CMK (cell line): ENCODE measurements at regions not wholly inside any gene's neighbourhood (a gene's known extent, or its start where the extent isn't known, plus 50 kb on each side); places are given as distances from the start of the nearest gene placed in this dataset.
"Not testable (repeated sequence)": the region's sequence is repeated elsewhere in the genome, so short reads cannot be mapped to it uniquely, and the experiment has no call there.

Source experiments
- DNase-seq: peaks from one replicate; pipeline ENCODE4 v3.0.0-alpha.2; 2010; ENCODE audit warnings: low read depth

- no peak for DNase-seq
These were observed 235.2 kb downstream of the LNPK start for GRCh38 chr2:175766880-175767279.

- DNase-seq = no peak
These were observed 246.2 kb downstream of the LNPK start for GRCh38 chr2:175755656-175756386.

DNA sequence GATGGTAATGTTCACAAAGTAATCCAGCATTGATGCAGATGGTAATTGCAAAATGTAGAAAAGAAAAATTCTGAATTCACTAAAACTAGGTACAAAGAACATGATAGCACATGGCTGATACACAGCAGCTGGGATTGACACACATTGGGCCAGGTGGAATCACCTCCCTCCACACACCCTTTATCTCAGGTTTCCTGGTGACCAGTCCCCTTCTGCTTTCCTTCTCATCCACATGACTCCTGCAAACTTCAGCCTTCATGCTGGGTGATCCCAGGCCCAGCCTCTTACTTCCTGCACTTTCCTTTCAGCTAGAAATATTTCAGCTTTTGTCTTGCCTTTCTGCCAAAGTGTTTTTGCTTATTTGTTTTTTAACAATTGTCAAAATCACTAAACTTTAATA, 246.9 kb downstream of the LNPK start:
- DNase-seq = no peak

DNA sequence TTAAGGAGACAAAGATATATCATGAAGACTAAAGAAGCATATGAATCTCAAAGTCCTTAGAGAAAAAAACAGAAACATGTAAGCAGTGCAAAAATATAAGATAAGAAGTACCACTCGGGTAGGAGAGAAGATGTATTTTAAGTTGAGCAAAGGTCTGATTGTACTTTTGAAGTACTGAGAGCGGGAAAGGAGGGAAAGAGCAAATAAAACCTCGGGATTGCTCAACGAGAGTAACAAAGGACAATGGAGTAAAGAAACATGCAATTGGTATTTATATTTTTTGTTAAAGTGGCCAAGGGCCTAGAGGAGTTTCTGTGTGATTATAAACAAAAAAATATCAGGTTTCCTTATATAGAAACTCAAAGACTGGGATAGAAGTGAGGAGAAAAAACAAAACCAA, 251.9 kb downstream of the LNPK start:
- no peak for DNase-seq

DNA sequence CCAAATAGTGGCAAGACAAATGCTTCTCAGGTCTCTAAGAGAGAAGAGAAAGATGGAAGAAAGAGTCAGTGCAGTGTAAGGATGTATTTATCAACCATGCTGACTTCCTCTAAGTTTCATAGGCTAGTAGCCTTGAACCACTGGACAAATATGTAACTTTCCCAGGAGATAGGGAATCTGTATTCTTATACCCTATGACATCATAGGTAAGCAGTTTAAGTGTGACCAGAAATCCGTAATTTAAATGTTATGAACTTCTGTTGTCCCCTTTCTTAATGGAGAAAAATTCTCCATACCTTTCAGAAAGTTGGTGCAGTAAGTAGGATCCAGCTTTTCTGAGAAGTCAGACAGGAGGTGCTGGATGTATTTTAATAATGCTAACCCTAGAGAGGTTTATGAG, 256.2 kb downstream of the LNPK start:
- DNase-seq = no peak

DNA sequence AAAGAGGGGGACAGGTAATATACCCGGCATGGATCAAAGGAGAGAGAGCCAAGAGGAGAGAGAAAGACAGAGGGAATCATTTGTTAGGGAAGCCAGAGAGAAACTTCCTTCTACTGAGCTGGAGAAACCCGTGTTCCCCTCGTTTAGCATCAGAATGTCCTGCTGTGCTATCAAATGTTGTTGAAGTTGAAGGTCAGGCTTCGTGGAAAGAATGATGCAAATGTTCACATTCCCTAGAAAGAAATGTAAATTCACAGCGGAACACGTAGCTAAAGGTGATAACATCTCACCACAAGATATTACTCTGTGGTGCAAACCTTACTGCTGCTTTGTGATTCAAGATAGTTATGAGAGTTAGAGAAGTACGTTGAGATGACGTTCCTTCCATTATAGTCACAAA, 258.1 kb downstream of the LNPK start:
- peak; percentile 15 for DNase-seq

- no peak for DNase-seq
These were observed 259.1 kb downstream of the LNPK start for GRCh38 chr2:175743011-175743410.

DNA sequence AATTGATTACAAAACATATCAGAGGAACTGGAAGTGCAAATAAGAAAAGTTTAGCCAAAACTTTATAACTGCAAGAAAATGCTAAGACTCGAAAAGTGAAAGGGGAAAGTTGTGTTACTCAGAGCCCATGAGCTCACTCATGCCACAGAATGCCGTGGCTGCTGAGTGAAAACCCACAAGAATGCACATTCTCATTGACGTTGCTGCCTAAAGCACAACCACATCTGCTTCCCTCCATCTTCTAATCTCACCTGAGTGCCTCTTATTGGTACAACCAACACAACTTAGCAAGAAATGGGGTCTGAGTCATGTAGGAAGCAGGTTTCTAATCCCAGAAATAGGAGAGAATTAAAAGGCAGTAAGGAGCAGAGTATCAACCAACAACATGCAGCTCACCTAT, 259.7 kb downstream of the LNPK start:
- no peak for DNase-seq

- no peak for DNase-seq
These were observed 260.9 kb downstream of the LNPK start for GRCh38 chr2:175741164-175741563.

- DNase-seq = no peak
These were observed 264.2 kb downstream of the LNPK start for GRCh38 chr2:175737722-175738361.

- no peak for DNase-seq
These were observed 267.4 kb downstream of the LNPK start for GRCh38 chr2:175734686-175735085.

GRCh38 chr2:175732531-175732930, 269.5 kb downstream of the LNPK start:
- no peak for DNase-seq

GRCh38 chr2:175730050-175730449, 272.0 kb downstream of the LNPK start:
- no peak for DNase-seq

GRCh38 chr2:175729049-175729706, 272.9 kb downstream of the LNPK start:
- no peak for DNase-seq

GRCh38 chr2:175728032-175728431, 274.0 kb downstream of the LNPK start:
- no peak for DNase-seq

- no peak for DNase-seq
These were observed 275.8 kb downstream of the LNPK start for GRCh38 chr2:175726223-175726622.

GRCh38 chr2:175709248-175709647, 292.8 kb downstream of the LNPK start:
- DNase-seq = no peak

- DNase-seq = no peak
These were observed 294.7 kb downstream of the LNPK start for GRCh38 chr2:175707322-175707721.

- not testable (repeated sequence) for DNase-seq
These were observed 297.5 kb downstream of the LNPK start for GRCh38 chr2:175704568-175704967.

DNA sequence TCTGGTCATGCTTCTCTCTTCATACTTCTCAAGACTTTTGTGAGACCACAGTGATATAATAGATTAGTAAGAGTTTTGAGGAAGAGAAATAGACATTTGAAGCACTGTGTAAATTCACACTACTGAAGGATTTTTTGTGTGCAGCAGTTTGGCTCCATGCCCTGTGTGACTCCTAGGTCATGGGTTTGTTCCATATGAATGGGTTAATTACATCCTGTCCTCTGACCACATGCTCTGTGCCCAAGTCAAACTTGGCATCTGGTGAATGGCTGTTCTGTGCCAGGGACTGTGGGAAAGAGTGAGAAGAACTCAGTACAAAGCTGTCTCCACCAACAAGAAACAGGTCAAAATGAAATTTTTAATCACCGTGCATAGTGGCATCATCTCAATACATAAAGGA, 304.0 kb downstream of the LNPK start:
- DNase-seq = no peak

DNA sequence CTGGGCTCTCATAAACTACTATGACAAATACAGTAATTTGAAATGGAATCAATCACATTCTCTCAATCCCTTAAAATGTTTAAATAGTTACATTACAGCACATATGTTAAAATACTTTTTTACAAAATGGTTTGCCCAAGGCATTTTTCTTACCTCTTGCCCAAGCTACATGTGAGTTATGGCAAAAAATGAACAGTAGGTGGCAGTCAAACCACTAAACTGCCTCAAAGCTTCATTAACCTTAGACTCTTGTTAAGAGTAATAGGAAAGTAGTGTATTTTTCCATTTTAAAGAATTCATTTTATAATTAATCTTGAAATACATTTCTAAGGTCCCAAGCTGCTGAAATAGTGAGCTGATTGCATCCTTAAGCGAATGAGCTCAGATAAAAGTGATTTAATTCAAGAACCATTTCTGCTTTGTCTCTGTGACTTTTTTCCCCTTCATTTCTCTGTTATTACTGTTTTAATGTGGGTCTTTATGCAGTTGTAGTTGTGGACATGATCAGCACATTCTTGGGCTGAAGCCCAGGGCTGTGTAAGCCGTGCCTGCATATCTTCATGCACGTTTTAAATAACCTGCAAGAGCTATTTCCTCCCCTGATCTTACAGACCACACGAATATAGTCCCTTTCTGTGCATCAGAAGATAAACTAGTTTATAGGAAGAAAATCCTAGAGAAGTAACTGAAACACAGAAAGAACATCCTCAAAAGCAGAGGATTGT, 311.8 kb downstream of the LNPK start:
- peak; percentile 59 for DNase-seq

- no peak for DNase-seq
These were observed 313.8 kb downstream of the LNPK start for GRCh38 chr2:175688243-175688642.

- no peak for DNase-seq
These were observed 314.6 kb downstream of the LNPK start for GRCh38 chr2:175687465-175687864.
